Brain microvascular endothelial cell (primary cell): ENCODE measurements at regions not wholly inside any gene's neighbourhood (a gene's known extent, or its start where the extent isn't known, plus 50 kb on each side); places are given as distances from the start of the nearest gene placed in this dataset.
"Not testable (repeated sequence)": the region's sequence is repeated elsewhere in the genome, so short reads cannot be mapped to it uniquely, and the experiment has no call there.

Experiments
- DNase-seq: peaks from one replicate; pipeline ENCODE4 v3.0.0-alpha.2; 2020
- H3K27ac ChIP-seq: fragments of 250-450 bp; sonication (Bioruptor Pico); 2 replicates; pipeline ENCODE4 v1.5.1; 2020; ENCODE audit warnings: mild to moderate bottlenecking, moderate library complexity
- H3K27me3 ChIP-seq: fragments of 250-450 bp; sonication (Bioruptor Pico); replicated peaks from 2 replicates; pipeline ENCODE4 v1.5.1; 2020; ENCODE audit warnings: mild to moderate bottlenecking
- H3K36me3 ChIP-seq: fragments of 250-450 bp; sonication (Bioruptor Pico); replicated peaks from 2 replicates; pipeline ENCODE4 v1.5.1; 2020; ENCODE audit warnings: mild to moderate bottlenecking
- H3K4me3 ChIP-seq: 2 replicates; pipeline ENCODE4 v1.5.1; 2011; ENCODE audit warnings: low read depth, mild to moderate bottlenecking, control low read depth, low read length, moderate library complexity
- in situ Hi-C: cut with HindIII; loops from 2 replicates; pipeline ENCODE4 v1.10.0; 2017; ENCODE audit warnings: low sequenced_read_pairs, low pct_ligation_motif_present
- TF ChIP-seq, protein P1 (sequence below): IDR thresholded peaks from 2 replicates; pipeline ENCODE4 v1.5.1; 2011; ENCODE audit warnings: low read depth, mild to moderate bottlenecking, moderate library complexity, low read length, control low read depth, inconsistent platforms; ENCODE audit errors: missing control alignments

DNA sequence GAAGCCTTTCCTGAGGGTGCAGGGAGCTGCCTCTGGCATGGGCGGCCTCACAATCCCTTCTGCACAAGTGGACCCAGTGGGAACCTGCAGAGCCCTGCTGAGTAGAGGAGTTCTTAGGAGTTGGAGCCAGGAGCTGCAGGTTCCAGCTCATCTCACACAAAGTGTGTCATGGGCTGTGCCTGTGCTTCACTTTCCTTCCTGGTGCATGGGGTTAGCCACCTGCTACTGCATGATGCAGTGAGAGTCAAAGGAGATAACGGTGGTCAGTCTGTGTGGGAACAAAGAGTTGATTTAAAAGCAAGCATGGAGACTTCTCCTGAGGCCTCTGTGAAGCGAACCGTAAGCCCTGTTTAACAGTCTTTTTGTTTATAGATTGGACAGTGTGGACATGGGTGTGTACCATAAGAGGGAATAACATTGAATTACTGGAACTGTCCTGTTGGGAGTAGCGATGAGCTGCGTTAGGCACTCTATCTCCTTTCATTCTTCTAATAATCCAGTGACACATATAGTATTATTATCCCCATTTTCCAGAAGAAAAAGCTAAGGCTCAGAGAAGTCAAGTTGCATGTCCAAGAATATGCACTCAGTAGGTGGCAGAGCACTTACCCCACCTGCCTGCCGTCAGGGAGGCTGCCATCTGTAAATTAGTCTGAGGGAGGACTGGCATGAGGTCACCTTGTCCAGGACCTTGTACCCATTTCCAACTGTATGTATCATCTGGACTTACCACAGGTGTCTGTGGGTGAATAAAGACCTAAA is 68.7 kb upstream of the PRR23C start:
- no peak for DNase-seq
- in situ Hi-C loops = loop anchor here (10.0 kb wide), 1 partner anchor 201 kb away; no protein-coding TSS in a partner anchor
- Histone ChIP-seq H3K27me3 (peaks cover 2% of the 10 kb centered on the region), H3K36me3 (no peaks in the 10 kb centered on the region), H3K27ac (no peak overlapping the region), H3K4me3 (no peak overlapping the region)
- TF ChIP-seq, protein P1, sequence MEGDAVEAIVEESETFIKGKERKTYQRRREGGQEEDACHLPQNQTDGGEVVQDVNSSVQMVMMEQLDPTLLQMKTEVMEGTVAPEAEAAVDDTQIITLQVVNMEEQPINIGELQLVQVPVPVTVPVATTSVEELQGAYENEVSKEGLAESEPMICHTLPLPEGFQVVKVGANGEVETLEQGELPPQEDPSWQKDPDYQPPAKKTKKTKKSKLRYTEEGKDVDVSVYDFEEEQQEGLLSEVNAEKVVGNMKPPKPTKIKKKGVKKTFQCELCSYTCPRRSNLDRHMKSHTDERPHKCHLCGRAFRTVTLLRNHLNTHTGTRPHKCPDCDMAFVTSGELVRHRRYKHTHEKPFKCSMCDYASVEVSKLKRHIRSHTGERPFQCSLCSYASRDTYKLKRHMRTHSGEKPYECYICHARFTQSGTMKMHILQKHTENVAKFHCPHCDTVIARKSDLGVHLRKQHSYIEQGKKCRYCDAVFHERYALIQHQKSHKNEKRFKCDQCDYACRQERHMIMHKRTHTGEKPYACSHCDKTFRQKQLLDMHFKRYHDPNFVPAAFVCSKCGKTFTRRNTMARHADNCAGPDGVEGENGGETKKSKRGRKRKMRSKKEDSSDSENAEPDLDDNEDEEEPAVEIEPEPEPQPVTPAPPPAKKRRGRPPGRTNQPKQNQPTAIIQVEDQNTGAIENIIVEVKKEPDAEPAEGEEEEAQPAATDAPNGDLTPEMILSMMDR = no peak

DNA sequence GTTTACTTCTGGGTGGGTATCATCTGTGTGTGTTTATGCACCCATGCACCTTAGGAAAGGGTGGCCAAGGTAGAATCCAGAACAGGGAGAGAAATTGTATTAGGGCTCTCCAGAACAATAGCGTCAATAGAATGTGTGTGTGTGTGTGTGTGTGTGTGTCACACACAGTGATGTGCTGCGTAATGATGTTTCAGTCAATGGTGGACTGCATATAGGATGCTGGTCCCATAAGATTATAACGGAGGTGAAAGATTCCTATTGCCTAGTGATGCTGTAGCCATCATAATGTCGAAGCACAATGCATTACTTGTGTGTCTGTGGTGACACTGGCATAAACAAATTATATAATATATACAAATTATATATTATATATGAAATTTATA is 69.3 kb upstream of the PRR23C start:
- DNase-seq = no peak
- Histone ChIP-seq H3K27me3 (peaks cover 2% of the 10 kb centered on the region), H3K27ac (no peak overlapping the region), H3K36me3 (no peaks in the 10 kb centered on the region), H3K4me3 (no peak overlapping the region)
- in situ Hi-C loops = loop anchor here (10.0 kb wide), 1 partner anchor 201 kb away; no protein-coding TSS in a partner anchor
- TF ChIP-seq, protein P1 = no peak

DNA sequence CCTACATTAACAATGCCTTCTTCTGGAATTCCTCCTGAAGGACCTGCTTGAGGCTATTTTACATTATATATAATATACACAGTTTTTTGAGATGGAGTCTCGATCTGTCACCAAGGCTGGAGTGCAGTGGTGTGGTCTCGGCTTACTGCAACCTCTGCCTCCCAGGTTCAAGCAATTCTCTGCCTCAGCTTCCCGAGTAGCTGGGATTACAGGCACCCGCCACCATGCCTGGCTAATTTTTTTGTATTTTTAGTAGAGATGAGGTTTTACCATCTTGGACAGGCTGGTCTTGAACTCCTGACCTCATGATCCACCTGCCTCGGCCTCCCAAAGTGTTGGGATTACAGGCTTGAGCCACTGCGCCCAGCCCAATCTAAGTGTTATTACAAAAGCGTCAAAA is 71.9 kb upstream of the PRR23C start:
- H3K36me3 ChIP-seq, DNase-seq, H3K27me3 ChIP-seq, H3K4me3 ChIP-seq, H3K27ac ChIP-seq: not testable (repeated sequence)
- in situ Hi-C loops = loop anchor here (10.0 kb wide), 1 partner anchor 198 kb away; no protein-coding TSS in a partner anchor

DNA sequence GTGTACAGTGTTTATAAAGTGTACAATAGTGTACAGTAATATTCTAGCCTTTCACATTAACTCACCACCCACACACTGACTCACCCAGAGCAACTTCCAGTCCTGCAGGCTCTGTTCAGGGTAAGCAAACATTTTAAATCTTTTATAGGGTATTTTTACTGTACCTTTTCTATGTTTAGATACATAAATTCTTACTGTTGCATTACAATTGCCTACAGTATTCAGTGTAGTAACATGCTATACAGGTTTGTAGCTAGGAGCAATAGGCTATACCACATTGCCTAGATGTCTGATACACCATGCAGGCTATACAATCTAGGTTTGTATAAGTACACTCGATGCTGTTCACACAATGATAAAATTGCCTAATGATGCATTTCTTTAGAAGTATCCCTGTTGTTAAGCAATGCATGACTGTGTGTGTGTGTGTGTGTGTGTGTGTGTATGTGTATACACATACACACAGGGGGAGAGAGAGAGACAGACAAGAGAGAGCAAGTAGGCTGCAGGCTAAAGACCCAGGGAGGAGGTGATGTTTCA is 72.5 kb upstream of the PRR23C start:
- Histone ChIP-seq H3K4me3 (no peak overlapping the region), H3K36me3 (no peaks in the 10 kb centered on the region), H3K27me3 (no peaks in the 10 kb centered on the region), H3K27ac (no peak overlapping the region)
- peak; percentile 55 for DNase-seq
- TF ChIP-seq, protein P1 = no peak
- in situ Hi-C loops = loop anchor here (10.0 kb wide), 1 partner anchor 198 kb away; no protein-coding TSS in a partner anchor

DNA sequence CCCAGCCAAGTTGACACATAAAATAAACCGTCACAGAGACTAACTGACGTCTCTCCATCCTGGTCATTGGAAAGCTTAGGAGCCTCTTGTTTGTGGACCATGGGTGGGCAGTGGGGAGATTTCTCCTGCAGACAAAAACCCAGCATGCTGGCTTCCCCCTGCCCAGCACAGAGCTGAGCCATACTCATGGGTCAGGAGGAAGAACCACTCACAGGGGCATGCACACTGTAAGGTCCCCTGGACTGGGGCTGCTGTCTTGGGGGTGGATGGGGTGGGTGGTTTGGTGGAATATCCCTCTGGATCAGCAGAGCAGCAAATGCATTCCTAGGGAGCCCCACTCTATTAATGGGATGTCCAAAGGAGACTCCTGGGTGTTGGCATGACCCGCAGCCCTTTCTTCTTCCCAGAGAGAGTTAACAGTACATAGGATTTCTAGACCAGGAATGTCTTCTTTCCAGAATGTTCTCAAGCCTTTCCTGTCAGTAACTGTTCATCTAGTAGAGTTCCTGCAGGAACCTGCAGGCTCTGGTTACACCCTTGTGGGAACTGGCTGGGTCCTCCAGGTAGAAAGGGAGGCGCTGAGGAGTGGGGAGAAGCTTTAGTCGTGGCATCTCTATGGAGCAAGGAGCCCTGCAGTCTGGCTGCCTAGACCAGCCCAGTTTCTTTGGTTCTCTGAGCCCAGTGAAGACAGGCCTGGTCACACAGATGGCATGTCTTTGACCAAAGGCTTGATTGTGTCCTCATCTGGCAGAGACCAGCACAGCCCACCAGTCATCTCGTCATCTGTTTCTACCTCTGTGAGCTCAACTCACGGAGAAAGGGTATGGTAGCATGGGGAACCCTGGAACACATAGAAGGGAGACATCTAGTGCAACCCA is 73.4 kb upstream of the PRR23C start:
- no peak overlapping the region for H3K4me3 ChIP-seq
- TF ChIP-seq, protein P1 = no peak
- no peak overlapping the region for H3K27ac ChIP-seq
- H3K27me3 ChIP-seq = no peaks in the 10 kb centered on the region
- in situ Hi-C loops = loop anchor here (10.0 kb wide), 1 partner anchor 197 kb away; no protein-coding TSS in a partner anchor
- no peak for DNase-seq
- no peaks in the 10 kb centered on the region for H3K36me3 ChIP-seq

DNA sequence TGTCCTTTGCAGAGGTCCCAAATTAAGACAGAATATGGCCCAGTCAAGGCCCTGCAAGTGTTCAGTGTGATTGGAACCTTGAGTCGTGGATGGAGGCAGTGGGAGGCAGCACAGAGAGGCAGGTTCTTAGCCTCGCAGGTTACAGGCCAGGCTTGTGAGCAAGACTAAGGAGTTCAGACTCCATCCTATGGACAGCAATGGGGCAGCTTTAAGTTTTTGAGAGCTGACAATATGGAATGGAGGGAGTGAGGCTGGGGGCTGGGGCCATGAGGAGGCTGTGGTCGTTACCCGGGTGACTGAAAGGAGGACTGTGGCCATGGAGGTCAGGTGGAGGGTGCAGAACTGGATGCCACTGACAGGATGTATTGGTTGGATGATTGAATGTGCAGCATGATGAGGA is 74.1 kb upstream of the PRR23C start:
- Histone ChIP-seq H3K36me3 (no peaks in the 10 kb centered on the region), H3K27ac (no peak overlapping the region)

More for the DNA sequence above, 74.1 kb upstream of the PRR23C start:
- in situ Hi-C loops = loop anchor here (10.0 kb wide), 1 partner anchor 196 kb away; no protein-coding TSS in a partner anchor
- TF ChIP-seq, protein P1 = no peak
- Histone ChIP-seq H3K27me3 (no peaks in the 10 kb centered on the region), H3K4me3 (no peak overlapping the region)
- no peak for DNase-seq
